ENCODE measurements at regions not wholly inside any gene's neighbourhood (a gene's known extent, or its start where the extent isn't known, plus 50 kb on each side); places are given as distances from the start of the nearest gene placed in this dataset.

DNA sequence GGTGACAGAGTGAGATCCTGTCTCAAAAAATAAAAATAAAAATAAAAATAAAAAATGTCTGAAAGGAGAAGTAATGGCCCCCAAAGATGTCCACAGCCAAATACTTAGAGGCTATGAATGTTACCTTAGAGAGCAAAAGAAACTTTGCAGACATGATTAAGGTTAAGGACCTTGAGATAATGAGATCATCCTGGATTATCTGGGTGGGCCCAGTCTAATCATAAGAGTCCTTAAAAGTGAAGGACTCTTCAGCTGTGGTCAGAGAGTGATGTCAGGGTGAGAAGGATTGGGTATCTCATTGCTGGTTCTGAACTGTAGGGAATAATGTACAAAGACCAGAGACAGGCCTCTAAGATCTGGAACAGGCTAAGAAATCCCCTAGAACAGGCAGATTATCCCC, 84.9 kb upstream of the POU1F1 start:
- no peak overlapping the region for H2AK5ac ChIP-seq (ENCODE audit: low read length)
- H3K4me3 ChIP-seq (ENCODE audit: low read length), result no peak overlapping the region
- no peak overlapping the region for H3K56ac ChIP-seq (ENCODE audit: low read length)
- H2BK120ac ChIP-seq (ENCODE audit: low read depth, low read length), result no peak overlapping the region
- H3K79me2 ChIP-seq (ENCODE audit: control insufficient read depth, insufficient read depth, low read length), result no peaks in the 10 kb centered on the region
- no peak overlapping the region for H3K23ac ChIP-seq (ENCODE audit: low read length)
- no peaks in the 10 kb centered on the region for H3K27me3 ChIP-seq (ENCODE audit: insufficient read depth, low read length, poor library complexity)
- no peak overlapping the region for H4K5ac ChIP-seq (ENCODE audit: low read length)
- no peaks in the 10 kb centered on the region for H3K36me3 ChIP-seq (ENCODE audit: control insufficient read depth, insufficient read depth, low read length)
- H3K27ac ChIP-seq (ENCODE audit: low read depth, low read length), result no peak overlapping the region
- H3K4me2 ChIP-seq (ENCODE audit: low read length), result no peak overlapping the region
- no peaks in the 10 kb centered on the region for H3K4me1 ChIP-seq (ENCODE audit: control insufficient read depth, low read depth, low read length)
- H3K18ac ChIP-seq (ENCODE audit: low read length), result no peak overlapping the region
- no peaks in the 10 kb centered on the region for H3K79me1 ChIP-seq (ENCODE audit: low read length)
- no peak overlapping the region for H3K4ac ChIP-seq (ENCODE audit: low read depth, low read length)
- DNase-seq, result no peak
- H2BK15ac ChIP-seq (replicated peaks; ENCODE audit: low read depth), result no peak overlapping the region
- no peak overlapping the region for H2BK5ac ChIP-seq (ENCODE audit: low read length)
- no peak overlapping the region for H3K9ac ChIP-seq (ENCODE audit: low read length)
- no peak overlapping the region for H4K8ac ChIP-seq (ENCODE audit: low read depth, low read length)

DNA sequence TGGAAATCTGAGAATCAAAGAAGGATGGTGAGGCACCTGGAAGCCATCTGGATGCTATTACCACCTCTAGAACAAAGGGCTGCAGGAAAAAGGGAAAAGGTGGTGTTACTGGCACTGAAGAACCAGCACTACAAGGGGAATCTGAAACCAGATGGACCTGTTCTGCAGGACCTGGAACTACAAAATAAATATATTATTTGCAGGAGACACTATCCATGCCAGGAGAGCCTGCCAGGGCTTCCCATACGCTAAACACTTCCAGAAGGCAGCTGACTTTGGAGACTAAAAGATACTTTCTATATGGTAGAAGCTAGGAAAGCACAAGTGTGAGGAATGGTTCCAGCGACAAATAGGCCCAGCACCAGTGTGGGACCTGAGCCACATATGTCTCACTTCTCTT, 83.4 kb upstream of the POU1F1 start:
- H3K36me3 ChIP-seq (ENCODE audit: control insufficient read depth, insufficient read depth, low read length), result no peaks in the 10 kb centered on the region
- no peak overlapping the region for H2BK15ac ChIP-seq (replicated peaks; ENCODE audit: low read depth)
- no peaks in the 10 kb centered on the region for H3K4me1 ChIP-seq (ENCODE audit: control insufficient read depth, low read depth, low read length)
- H2BK5ac ChIP-seq (ENCODE audit: low read length), result no peak overlapping the region
- H2BK120ac ChIP-seq (ENCODE audit: low read depth, low read length), result no peak overlapping the region
- H3K27me3 ChIP-seq (ENCODE audit: insufficient read depth, low read length, poor library complexity), result no peaks in the 10 kb centered on the region
- H4K8ac ChIP-seq (ENCODE audit: low read depth, low read length), result no peak overlapping the region
- no peak overlapping the region for H3K56ac ChIP-seq (ENCODE audit: low read length)
- H4K5ac ChIP-seq (ENCODE audit: low read length), result no peak overlapping the region
- no peaks in the 10 kb centered on the region for H3K79me2 ChIP-seq (ENCODE audit: control insufficient read depth, insufficient read depth, low read length)
- no peak overlapping the region for H3K9ac ChIP-seq (ENCODE audit: low read length)
- H2AK5ac ChIP-seq (ENCODE audit: low read length), result no peak overlapping the region
- no peak overlapping the region for H3K4ac ChIP-seq (ENCODE audit: low read depth, low read length)
- H3K4me2 ChIP-seq (ENCODE audit: low read length), result no peak overlapping the region
- no peak overlapping the region for H3K4me3 ChIP-seq (ENCODE audit: low read length)
- no peaks in the 10 kb centered on the region for H3K79me1 ChIP-seq (ENCODE audit: low read length)
- no peak overlapping the region for H3K27ac ChIP-seq (ENCODE audit: low read depth, low read length)
- no peak overlapping the region for H3K23ac ChIP-seq (ENCODE audit: low read length)
- WGBS (ENCODE audit: extremely low coverage, insufficient coverage, low lambda C conversion rate), result no CpG with 5 or more reads among the region's 2 CpGs
- H3K18ac ChIP-seq (ENCODE audit: low read length), result no peak overlapping the region
- DNase-seq, result no peak

DNA sequence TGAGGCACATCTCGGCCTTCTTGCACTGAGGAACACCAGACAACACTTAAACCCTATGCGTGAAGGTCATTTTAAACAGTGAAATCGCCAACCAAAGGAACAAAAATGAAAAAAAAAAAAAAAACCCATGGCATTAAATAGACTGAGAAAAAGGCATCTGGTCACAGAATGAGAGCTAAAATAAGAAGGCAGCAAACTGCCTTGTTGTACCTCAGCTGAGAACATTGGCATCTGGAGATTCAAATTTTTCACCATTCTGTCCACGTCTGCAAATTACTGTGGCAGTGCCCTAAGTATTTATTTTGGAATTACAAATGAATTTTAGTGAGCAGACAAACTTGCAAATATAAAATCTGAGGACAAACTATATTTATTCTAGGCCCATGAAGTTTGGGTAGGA, 82.6 kb upstream of the POU1F1 start:
- H3K79me2 ChIP-seq (ENCODE audit: control insufficient read depth, insufficient read depth, low read length), result no peaks in the 10 kb centered on the region
- H3K4me3 ChIP-seq (ENCODE audit: low read length), result no peak overlapping the region
- no peaks in the 10 kb centered on the region for H3K27me3 ChIP-seq (ENCODE audit: insufficient read depth, low read length, poor library complexity)
- no peak overlapping the region for H2BK5ac ChIP-seq (ENCODE audit: low read length)
- H3K56ac ChIP-seq (ENCODE audit: low read length), result no peak overlapping the region
- no peak overlapping the region for H2AK5ac ChIP-seq (ENCODE audit: low read length)
- H3K9ac ChIP-seq (ENCODE audit: low read length), result no peak overlapping the region
- no peaks in the 10 kb centered on the region for H3K79me1 ChIP-seq (ENCODE audit: low read length)
- no peak overlapping the region for H3K18ac ChIP-seq (ENCODE audit: low read length)
- H2BK120ac ChIP-seq (ENCODE audit: low read depth, low read length), result no peak overlapping the region
- WGBS (ENCODE audit: extremely low coverage, insufficient coverage, low lambda C conversion rate), result no CpG with 5 or more reads among the region's 4 CpGs
- H3K4me2 ChIP-seq (ENCODE audit: low read length), result no peak overlapping the region
- DNase-seq, result no peak
- H3K23ac ChIP-seq (ENCODE audit: low read length), result no peak overlapping the region
- no peaks in the 10 kb centered on the region for H3K4me1 ChIP-seq (ENCODE audit: control insufficient read depth, low read depth, low read length)
- no peak overlapping the region for H3K4ac ChIP-seq (ENCODE audit: low read depth, low read length)
- H3K27ac ChIP-seq (ENCODE audit: low read depth, low read length), result no peak overlapping the region
- no peaks in the 10 kb centered on the region for H3K36me3 ChIP-seq (ENCODE audit: control insufficient read depth, insufficient read depth, low read length)
- no peak overlapping the region for H2BK15ac ChIP-seq (replicated peaks; ENCODE audit: low read depth)
- H4K5ac ChIP-seq (ENCODE audit: low read length), result no peak overlapping the region
- H4K8ac ChIP-seq (ENCODE audit: low read depth, low read length), result no peak overlapping the region

DNA sequence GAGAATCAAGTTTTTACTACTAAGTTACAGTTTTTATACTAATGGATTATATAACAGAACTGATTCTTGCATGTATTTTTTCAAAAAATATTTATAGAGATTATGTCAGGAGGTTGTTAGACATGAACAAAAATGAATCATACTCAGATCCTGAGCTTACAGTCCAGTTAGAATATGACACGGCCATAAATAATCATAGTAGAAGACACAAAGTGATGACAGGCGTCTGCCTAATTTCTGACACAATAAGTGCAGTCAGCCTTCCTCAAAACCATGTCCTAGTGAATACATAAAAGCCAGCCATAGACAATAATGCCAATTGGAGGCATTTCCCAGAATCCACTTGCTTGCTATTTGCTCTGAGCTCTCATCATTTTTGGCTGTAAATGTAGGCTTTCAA, 81.7 kb upstream of the POU1F1 start:
- Histone ChIP-seq H4K5ac (ENCODE audit: low read length) (no peak overlapping the region), H3K56ac (ENCODE audit: low read length) (no peak overlapping the region), H3K4ac (ENCODE audit: low read depth, low read length) (no peak overlapping the region), H2BK5ac (ENCODE audit: low read length) (no peak overlapping the region), H2BK120ac (ENCODE audit: low read depth, low read length) (no peak overlapping the region), H3K79me1 (ENCODE audit: low read length) (no peaks in the 10 kb centered on the region), H3K4me1 (ENCODE audit: control insufficient read depth, low read depth, low read length) (no peaks in the 10 kb centered on the region), H3K18ac (ENCODE audit: low read length) (no peak overlapping the region), H3K9ac (ENCODE audit: low read length) (no peak overlapping the region), H3K36me3 (ENCODE audit: control insufficient read depth, insufficient read depth, low read length) (no peaks in the 10 kb centered on the region), H2AK5ac (ENCODE audit: low read length) (no peak overlapping the region), H3K27me3 (ENCODE audit: insufficient read depth, low read length, poor library complexity) (no peaks in the 10 kb centered on the region), H3K23ac (ENCODE audit: low read length) (no peak overlapping the region), H4K8ac (ENCODE audit: low read depth, low read length) (no peak overlapping the region), H3K79me2 (ENCODE audit: control insufficient read depth, insufficient read depth, low read length) (no peaks in the 10 kb centered on the region), H3K27ac (ENCODE audit: low read depth, low read length) (no peak overlapping the region), H3K4me3 (ENCODE audit: low read length) (no peak overlapping the region), H2BK15ac (replicated peaks; ENCODE audit: low read depth) (no peak overlapping the region), H3K4me2 (ENCODE audit: low read length) (no peak overlapping the region)
- no peak for DNase-seq
- WGBS (ENCODE audit: extremely low coverage, insufficient coverage, low lambda C conversion rate), result no CpG with 5 or more reads among the region's 2 CpGs

DNA sequence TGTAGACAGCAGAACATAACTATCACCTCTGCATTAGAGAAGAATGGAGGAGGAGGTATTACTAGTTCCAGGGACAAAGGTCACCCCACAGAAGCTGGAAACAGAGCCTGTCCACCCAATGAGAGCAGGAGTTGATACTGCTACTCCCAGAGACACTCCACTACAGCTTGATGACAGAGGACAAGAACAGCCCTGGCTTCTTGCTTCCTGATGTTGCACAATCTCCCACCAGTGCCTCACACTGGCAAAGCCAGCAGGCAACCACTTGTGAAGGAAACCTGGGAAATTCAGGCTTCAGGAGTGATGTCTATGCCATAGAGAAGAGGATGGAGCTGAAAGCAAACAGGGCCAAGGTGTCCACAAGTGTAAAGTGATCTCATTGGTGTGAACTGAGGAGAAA, 78.0 kb upstream of the POU1F1 start:
- Histone ChIP-seq H3K79me1 (ENCODE audit: low read length) (no peaks in the 10 kb centered on the region), H4K5ac (ENCODE audit: low read length) (no peak overlapping the region), H3K4me2 (ENCODE audit: low read length) (no peak overlapping the region), H3K4me3 (ENCODE audit: low read length) (no peak overlapping the region), H2BK15ac (replicated peaks; ENCODE audit: low read depth) (no peak overlapping the region), H3K36me3 (ENCODE audit: control insufficient read depth, insufficient read depth, low read length) (no peaks in the 10 kb centered on the region), H3K56ac (ENCODE audit: low read length) (no peak overlapping the region), H3K23ac (ENCODE audit: low read length) (no peak overlapping the region), H2BK120ac (ENCODE audit: low read depth, low read length) (no peak overlapping the region), H4K8ac (ENCODE audit: low read depth, low read length) (no peak overlapping the region), H2AK5ac (ENCODE audit: low read length) (no peak overlapping the region), H3K27me3 (ENCODE audit: insufficient read depth, low read length, poor library complexity) (no peaks in the 10 kb centered on the region), H3K79me2 (ENCODE audit: control insufficient read depth, insufficient read depth, low read length) (no peaks in the 10 kb centered on the region), H3K27ac (ENCODE audit: low read depth, low read length) (no peak overlapping the region), H3K4ac (ENCODE audit: low read depth, low read length) (no peak overlapping the region), H3K9ac (ENCODE audit: low read length) (no peak overlapping the region), H2BK5ac (ENCODE audit: low read length) (no peak overlapping the region), H3K4me1 (ENCODE audit: control insufficient read depth, low read depth, low read length) (no peaks in the 10 kb centered on the region), H3K18ac (ENCODE audit: low read length) (no peak overlapping the region)
- DNase-seq, result peak; percentile 19

DNA sequence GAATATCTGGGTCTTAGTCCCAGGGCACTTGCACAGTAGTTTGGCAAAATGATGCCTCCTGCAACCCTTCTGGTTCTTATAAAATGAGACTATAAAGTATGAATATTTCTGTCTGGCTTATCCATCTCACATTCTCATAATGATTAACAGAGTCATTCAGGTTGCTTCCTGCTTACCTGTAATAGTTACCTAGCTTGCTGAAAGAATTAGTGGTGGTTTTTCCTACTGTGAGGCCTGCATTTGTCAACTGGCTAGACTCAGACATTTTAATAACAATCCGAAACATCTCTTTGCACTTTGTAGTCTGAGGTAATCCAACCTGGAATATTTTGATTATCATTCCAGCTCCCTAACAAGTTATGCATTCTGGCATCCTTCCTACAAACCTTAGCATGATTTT, 75.6 kb upstream of the POU1F1 start:
- no CpG with 5 or more reads among the region's 1 CpG for WGBS (ENCODE audit: extremely low coverage, insufficient coverage, low lambda C conversion rate)
- H4K5ac ChIP-seq (ENCODE audit: low read length), result no peak overlapping the region
- H3K27me3 ChIP-seq (ENCODE audit: insufficient read depth, low read length, poor library complexity), result no peaks in the 10 kb centered on the region
- H3K23ac ChIP-seq (ENCODE audit: low read length), result no peak overlapping the region
- no peak overlapping the region for H3K9ac ChIP-seq (ENCODE audit: low read length)
- no peak overlapping the region for H4K8ac ChIP-seq (ENCODE audit: low read depth, low read length)
- no peaks in the 10 kb centered on the region for H3K79me2 ChIP-seq (ENCODE audit: control insufficient read depth, insufficient read depth, low read length)
- H3K4ac ChIP-seq (ENCODE audit: low read depth, low read length), result no peak overlapping the region
- no peak for DNase-seq
- H3K4me1 ChIP-seq (ENCODE audit: control insufficient read depth, low read depth, low read length), result no peaks in the 10 kb centered on the region
- no peak overlapping the region for H3K27ac ChIP-seq (ENCODE audit: low read depth, low read length)
- H2BK120ac ChIP-seq (ENCODE audit: low read depth, low read length), result no peak overlapping the region
- no peak overlapping the region for H2BK5ac ChIP-seq (ENCODE audit: low read length)
- no peaks in the 10 kb centered on the region for H3K79me1 ChIP-seq (ENCODE audit: low read length)
- H3K4me3 ChIP-seq (ENCODE audit: low read length), result no peak overlapping the region
- no peak overlapping the region for H3K18ac ChIP-seq (ENCODE audit: low read length)
- H2BK15ac ChIP-seq (replicated peaks; ENCODE audit: low read depth), result no peak overlapping the region
- no peaks in the 10 kb centered on the region for H3K36me3 ChIP-seq (ENCODE audit: control insufficient read depth, insufficient read depth, low read length)
- H3K56ac ChIP-seq (ENCODE audit: low read length), result no peak overlapping the region
- H2AK5ac ChIP-seq (ENCODE audit: low read length), result no peak overlapping the region
- no peak overlapping the region for H3K4me2 ChIP-seq (ENCODE audit: low read length)
